GM19035 (cell line): ENCODE measurements at regions not wholly inside any gene's neighbourhood (a gene's known extent, or its start where the extent isn't known, plus 50 kb on each side); places are given as distances from the start of the nearest gene placed in this dataset.

Source experiments
- ATAC-seq: cut with Tn5 transposase; IDR thresholded peaks from one replicate; pipeline ENCODE4 v1.9.1; 2021; ENCODE audit not compliant: unreplicated experiment

- no peak for ATAC-seq
Observed at GRCh38 chr9:90311811-90312210, 330.8 kb downstream of the DIRAS2 start.

GRCh38 chr9:90322296-90322695 is 320.3 kb downstream of the DIRAS2 start:
- ATAC-seq, result no peak

DNA sequence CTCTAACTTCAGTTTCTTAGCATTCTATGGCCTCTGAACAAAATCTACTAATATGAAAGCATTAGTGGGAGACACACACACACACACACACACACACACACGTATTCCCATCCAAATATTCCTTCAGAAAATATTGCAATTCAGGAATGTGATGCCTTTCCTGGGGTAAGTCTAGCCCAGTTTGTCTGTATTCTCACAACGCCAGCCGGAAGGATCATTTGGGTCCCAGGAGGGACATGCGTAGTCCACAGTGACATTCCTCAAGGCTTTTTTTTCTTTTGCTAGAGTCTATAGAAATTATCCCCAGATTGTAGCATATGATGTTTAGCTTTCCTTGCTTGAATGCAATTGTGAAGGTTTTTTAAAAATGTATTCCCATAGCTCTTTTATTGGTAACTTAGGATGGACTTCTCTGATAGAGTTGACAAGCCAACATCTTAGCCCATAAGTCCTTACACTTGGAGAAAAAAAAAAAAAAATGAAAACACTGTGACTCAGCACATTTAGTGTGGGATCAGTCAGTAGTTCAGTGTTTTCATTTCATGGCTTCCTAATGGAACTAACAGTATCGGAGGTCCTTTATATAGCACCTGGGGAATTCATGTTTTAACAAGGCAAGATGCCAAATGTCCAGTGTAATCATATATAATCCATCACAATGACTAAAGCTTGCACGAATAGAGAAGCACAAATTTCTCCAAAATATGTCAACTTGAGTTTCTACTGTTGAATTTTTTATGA is 316.5 kb downstream of the DIRAS2 start:
- no peak for ATAC-seq

DNA sequence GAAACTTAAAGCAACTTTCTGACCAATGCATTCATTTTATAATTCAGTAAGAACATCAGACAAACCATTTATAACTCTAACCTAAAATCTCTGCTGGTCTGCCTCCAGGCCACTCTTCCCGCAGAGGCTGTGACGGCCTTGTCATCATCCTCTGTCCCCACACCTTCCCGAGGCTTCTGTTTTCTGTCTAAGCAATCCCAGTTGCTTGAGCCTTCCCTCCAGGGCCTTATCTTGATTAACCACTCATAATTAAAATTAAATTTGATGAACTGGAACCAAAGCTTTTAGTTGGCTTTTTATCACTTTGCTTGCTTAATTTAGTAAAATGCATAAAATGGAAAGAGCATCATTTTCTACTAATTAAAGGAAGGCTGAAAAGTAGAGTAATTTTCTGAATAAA is 312.4 kb downstream of the DIRAS2 start:
- no peak for ATAC-seq

DNA sequence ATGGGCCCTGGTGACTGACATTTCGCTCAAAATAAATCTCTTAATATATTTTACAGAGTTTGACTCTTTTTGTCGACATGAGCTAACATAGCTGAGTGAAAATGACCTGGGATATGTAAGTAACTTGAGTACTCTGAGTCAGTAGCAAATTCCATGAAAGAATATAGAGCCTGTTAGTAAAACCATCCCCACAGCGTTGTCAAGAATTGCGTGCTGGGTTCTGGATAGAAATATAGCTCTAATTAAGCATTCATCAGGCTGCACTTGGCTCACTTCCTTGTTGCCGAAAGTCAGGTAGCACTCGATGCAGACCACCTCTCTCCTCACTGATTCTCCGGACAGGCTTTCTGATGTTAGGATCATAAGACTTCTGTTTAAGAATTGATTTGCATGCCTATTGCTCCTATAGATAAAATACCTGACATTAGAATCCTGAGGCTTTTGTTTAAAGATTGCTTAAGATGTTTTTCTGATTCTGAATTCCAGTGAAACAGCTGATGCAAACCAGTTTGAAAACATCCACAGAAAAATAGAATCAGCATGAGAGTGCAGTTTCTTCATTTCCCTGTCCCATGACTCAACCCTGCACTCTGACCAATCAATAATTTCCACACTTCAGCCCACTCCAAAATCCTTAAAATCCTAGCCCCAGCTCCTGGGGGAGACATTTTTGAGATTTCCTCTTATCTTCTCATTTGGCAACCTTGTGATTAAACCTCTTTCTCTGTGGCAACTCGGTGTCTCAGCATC is 310.6 kb downstream of the DIRAS2 start:
- ATAC-seq, result no peak

DNA sequence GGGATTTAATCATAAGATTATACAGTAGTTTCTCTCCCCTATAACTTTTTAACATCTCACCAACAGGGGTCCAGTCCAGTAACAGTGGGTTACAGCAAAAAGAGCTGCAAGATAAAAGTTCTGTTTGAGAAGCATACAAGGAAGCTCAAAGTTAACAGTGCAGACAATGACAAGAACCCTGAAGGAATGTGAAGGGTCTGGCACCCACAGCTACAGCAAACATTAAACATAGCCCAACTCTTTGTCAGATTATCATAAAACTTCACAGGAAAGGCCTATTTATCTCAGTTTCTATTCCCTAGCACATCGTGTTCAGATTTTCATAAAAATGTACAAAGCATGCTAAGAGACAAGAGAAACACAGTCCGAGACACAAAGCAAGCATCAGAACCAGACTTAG is 309.4 kb downstream of the DIRAS2 start:
- ATAC-seq, result no peak

- no peak for ATAC-seq
Observed at GRCh38 chr9:90340421-90340820, 302.2 kb downstream of the DIRAS2 start.

DNA sequence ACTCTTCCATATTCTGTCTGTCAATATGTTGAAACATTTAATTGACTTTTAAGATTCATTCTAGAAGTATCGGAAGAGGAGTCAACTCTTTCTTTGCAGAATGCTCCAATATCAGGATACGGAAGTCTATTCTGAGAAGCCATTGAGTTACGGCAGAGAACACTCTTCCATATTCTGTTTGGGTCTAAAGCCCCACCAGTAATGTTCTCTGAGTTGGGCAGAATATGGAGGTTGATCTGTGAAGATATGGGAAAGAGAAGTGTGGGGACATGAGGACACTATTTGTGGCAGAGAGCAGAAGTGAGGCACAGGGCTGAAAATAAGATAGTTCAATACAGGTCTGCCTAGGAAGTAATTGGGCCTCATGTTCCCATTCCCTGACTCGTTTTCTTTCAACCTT is 300.0 kb downstream of the DIRAS2 start:
- ATAC-seq, result no peak

GRCh38 chr9:90343366-90343765 is 299.3 kb downstream of the DIRAS2 start:
- no peak for ATAC-seq

- no peak for ATAC-seq
Observed at GRCh38 chr9:90343991-90344390, 298.6 kb downstream of the DIRAS2 start.

DNA sequence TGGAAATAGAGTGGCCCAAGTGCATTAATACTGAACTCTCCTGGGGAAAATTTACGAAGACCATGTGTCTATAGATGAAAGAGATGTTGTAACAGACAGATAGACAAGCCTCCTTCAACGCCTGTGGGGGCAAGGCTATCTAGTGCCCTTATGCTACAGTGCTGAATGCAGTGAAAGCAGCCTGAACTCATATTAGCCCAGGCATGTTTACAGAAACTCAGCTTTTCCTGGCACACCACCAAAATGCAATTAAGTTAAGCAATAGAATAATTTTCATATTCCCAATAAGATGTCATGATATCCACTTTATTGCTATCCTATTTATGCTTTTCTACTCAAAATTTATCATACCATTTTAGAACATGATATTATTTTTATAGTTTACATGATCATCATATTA is 277.0 kb downstream of the DIRAS2 start:
- no peak for ATAC-seq

GRCh38 chr9:90368241-90368640 is 274.4 kb downstream of the DIRAS2 start:
- no peak for ATAC-seq

- no peak for ATAC-seq
Observed at GRCh38 chr9:90368928-90369327, 273.7 kb downstream of the DIRAS2 start.

DNA sequence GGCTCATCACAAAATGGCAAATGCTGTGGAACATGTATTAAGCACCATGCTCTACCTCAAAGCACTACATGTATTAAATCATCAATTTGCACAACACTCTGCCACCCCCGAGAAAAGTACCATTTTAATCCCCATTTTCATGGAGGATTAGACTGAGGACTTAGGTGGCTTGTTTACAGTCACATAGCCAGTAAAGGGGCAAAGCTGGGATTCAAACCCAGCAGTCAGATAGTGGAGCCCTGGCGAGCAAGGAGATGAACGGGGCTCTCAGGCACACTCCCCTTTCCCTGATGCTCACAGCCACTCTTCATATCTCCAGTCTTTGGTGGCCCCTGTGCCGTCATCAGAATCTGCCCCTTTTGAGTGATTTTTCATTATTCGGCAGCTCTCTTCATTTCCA is 262.9 kb downstream of the DIRAS2 start:
- ATAC-seq, result no peak

DNA sequence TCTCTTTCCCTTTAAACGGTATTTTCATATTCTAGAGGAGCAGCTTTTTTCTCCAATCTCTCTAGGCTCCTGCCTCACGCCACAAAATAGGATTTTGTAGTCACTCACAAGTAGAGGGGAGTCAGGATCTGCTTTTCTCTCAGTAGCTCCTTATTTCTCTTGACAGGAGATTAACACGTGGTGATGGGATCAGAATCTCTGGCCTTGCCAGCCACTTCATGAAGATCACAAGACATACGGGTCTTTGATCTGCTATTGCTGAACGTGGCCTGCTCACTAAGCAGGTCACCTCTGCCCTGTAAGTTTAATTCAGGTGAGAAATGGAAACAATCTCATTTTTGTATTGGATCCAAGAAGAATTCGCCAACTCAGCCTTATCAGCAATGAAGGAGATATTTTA is 257.5 kb downstream of the DIRAS2 start:
- no peak for ATAC-seq

DNA sequence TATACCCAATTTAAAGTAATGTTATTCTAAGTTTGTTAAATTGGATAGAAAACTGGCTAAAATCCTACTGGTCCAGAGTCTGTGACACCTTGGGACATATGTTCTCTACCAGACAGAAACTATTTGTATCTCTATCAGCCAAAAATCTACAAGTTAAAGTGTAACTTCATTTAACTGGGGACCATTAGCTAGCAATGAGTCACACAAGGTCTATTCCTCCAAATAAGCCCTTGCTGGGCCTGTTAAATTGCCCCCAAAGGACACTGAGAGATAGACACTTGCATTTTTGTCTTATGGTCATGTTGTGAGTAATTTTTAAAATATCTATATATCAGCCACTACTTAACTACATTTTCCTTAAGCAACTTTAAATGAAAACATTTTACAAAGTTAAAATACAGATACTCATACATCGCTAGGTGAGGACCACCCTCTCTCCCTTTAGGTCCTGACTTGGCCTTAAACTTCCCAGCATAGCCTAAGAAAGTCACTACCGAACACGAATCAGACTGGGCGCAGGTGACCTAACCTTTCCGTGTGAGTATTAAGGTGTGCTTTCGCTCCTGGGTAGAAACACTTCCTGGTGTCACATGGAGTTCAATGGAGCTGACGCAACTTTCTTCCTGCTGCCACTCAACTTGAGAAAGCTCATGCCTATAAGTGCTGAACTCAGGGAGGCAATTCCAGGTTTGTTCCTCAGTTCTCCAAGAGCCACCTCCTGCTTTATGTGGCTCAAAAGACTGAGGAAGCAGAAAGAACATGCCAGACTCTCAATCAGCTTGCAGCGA is 249.1 kb downstream of the DIRAS2 start:
- ATAC-seq, result no peak

DNA sequence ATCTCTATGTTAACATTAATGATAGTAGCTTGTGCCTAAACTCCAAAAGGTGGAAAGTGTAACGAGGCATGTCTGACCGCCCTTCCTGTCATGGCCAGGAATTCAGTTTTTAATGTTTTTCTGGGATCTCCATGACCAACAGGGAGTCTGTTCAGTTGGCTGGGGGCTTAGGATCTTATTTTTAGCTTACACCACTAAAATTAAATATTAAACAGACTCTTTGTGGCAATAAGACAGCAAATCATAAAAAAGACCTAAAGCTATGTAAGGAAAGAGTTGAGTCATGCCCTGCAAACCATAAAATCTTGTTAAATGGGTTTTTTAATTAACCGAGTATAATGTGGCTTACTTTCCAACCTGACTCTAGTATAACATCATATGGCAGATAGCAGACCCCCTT is 247.8 kb downstream of the DIRAS2 start:
- ATAC-seq, result no peak

- no peak for ATAC-seq
Observed at GRCh38 chr9:90400091-90400490, 242.5 kb downstream of the DIRAS2 start.

DNA sequence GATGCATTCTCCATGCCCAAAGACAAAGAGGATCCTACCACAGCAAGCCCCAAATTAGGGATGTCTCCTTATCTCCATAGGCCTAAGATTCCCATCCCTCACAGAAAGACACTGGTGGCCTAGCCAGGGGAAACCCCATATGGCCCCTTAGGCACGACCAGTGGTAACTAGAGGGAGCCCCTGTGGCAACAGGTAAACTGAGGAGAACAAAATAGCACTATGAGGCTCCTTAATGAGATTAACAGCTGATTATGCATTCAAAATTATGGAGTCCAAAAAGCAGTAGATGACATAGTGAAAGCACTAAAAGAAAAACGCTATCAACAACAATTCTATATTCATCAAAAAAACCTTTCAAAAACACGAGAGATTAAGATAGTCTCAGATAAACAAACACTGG is 234.0 kb downstream of the DIRAS2 start:
- ATAC-seq, result no peak

DNA sequence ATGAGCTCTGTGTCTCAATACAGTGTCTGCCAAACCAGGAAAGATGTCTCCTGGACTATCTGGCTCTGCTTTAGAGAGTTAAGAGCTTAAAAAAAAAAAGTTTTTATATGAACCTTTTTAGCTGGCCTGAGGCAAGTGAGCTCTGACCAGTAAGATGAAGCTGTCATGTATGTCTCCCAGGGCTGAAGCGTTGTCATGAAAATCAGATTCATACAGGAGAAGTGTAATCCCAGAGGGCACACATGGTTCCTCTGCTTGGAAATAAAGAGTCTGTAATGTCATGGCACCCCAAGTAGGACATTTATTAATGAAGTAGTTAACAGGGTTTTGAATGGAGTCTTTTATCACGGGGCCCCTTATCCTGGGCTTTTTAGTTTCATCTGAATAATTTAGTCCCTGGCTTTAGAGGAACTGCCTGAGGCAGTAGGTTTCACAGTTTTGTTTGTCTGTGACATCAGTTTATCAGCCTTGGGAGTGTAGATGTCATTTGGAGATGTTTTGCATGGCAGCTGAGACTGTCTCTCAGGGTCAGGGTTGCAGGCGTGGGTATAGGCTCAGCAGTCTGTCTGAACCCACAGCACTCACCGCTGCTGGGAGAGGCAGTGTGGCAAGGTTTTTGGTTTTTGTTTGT is 223.3 kb downstream of the DIRAS2 start:
- no peak for ATAC-seq

GRCh38 chr9:90420211-90420610 is 222.4 kb downstream of the DIRAS2 start:
- no peak for ATAC-seq
